ENCODE measurements at regions not wholly inside any gene's neighbourhood (a gene's known extent, or its start where the extent isn't known, plus 50 kb on each side); places are given as distances from the start of the nearest gene placed in this dataset.

DNA sequence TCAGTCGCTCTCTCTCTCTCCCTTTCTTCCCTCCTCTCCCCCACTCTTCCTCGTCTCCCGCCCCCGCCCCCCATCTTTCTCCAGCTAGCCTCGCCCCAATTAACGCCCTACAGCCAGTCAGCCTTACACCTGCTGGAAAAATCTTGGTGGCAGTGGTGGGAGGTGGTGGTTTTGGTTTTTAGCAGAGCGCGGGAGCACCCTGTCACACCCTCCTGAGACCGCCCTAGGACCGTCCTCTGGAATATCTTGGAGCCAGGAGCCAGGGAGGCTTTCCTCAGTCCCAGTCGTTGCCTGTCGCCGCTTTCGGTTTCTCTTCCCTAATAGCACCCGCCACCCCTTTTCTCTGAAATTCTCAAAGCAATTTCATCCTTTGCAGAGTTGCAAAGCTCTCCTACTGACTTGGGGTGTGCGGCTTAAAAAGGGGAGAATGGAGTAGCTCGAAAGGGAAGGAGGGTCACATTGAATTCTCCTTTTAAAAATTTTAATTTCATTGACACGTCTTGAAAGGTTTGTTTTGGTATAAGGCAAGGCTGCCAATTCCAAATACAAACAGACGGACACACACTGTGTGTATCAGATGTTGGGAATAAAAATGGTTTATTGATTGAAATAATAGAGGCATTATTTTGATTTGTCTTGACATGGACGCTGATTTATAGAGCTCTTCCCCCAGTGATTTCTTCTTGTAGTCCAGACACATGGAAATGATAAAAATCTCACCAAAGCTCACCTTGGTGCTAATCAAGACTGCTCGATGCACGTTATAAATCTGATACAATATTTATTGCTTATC lies 301.3 kb downstream of the PARP8 start:
- Histone ChIP-seq H3K79me2 (ENCODE audit: insufficient read depth, low read length) (no peaks in the 10 kb centered on the region), H2AFZ (ENCODE audit: low read length) (no peak overlapping the region), H3F3A (ENCODE audit: insufficient read depth, low read length) (no peaks in the 10 kb centered on the region), H3K4me2 (ENCODE audit: low read length) (no peak overlapping the region), H3K4me1 (ENCODE audit: insufficient read depth, low read length, severe bottlenecking) (peaks cover 14% of the 10 kb centered on the region), H3K9me2 (ENCODE audit: low read depth, low read length) (no peaks in the 10 kb centered on the region), H4K20me1 (ENCODE audit: insufficient read depth, low read length) (no peaks in the 10 kb centered on the region), H3K36me3 (ENCODE audit: insufficient read depth, low read length) (no peaks in the 10 kb centered on the region), H3K9me3 (ENCODE audit: low read length) (no peaks in the 10 kb centered on the region), H3K27ac (ENCODE audit: low read depth, low read length, poor library complexity, severe bottlenecking) (no peak overlapping the region), H3K9ac (ENCODE audit: low read length) (no peak overlapping the region), H3K4me3 (ENCODE audit: low read depth, low read length, poor library complexity, severe bottlenecking) (no peak overlapping the region), H3K27me3 (ENCODE audit: insufficient read depth, low read length) (no peaks in the 10 kb centered on the region)
- TF ChIP-seq, protein P1, sequence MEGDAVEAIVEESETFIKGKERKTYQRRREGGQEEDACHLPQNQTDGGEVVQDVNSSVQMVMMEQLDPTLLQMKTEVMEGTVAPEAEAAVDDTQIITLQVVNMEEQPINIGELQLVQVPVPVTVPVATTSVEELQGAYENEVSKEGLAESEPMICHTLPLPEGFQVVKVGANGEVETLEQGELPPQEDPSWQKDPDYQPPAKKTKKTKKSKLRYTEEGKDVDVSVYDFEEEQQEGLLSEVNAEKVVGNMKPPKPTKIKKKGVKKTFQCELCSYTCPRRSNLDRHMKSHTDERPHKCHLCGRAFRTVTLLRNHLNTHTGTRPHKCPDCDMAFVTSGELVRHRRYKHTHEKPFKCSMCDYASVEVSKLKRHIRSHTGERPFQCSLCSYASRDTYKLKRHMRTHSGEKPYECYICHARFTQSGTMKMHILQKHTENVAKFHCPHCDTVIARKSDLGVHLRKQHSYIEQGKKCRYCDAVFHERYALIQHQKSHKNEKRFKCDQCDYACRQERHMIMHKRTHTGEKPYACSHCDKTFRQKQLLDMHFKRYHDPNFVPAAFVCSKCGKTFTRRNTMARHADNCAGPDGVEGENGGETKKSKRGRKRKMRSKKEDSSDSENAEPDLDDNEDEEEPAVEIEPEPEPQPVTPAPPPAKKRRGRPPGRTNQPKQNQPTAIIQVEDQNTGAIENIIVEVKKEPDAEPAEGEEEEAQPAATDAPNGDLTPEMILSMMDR (IDR thresholded peaks at IDR 0.05; ENCODE audit: low read length), result no peak
- no peak for TF ChIP-seq EZH2 (IDR thresholded peaks at IDR 0.05; ENCODE audit: borderline replicate concordance, low read length)

DNA sequence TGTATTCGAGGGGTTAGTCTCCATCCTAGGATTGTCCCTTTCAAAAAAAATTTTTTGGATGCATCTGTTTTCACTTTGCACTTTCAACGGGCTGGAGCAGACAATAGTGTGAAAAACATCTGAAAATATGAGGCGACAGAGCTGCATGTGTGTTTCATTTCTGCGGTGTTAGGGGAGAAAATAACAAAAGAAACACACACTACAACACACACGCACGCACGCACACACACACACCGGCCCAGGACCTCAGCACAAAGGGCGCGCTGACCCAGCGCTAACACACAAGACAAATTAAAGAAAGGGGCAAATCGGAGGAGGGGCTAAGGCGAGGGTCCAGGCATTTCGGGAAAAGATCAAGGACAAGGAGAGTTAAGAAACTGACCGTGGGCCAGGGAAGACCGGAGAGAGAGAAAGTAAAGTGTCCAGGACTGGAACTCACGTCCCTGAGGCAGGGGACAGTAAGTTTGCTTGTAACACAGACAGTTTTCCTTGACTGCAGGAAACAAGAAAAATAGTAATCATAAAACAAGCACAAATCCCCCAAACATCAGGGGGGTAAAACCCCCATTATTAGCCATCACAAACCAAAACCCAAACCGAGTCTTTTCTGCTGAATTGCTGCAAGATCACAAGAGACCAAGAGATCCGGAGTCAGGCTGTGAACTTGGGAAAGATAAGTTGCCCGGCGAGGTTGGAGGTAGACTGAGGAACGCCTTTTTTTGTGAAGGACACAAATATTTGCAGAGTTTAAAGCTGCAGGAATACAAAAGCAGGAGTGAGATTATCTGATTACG lies 302.1 kb downstream of the PARP8 start:
- no peak overlapping the region for H3K9ac ChIP-seq (ENCODE audit: low read length)
- no peaks in the 10 kb centered on the region for H3K27me3 ChIP-seq (ENCODE audit: insufficient read depth, low read length)
- no peaks in the 10 kb centered on the region for H3F3A ChIP-seq (ENCODE audit: insufficient read depth, low read length)
- H3K4me3 ChIP-seq (ENCODE audit: low read depth, low read length, poor library complexity, severe bottlenecking), result no peak overlapping the region
- peaks cover 7% of the 10 kb centered on the region for H3K4me1 ChIP-seq (ENCODE audit: insufficient read depth, low read length, severe bottlenecking)
- H2AFZ ChIP-seq (ENCODE audit: low read length), result no peak overlapping the region
- no peaks in the 10 kb centered on the region for H3K36me3 ChIP-seq (ENCODE audit: insufficient read depth, low read length)
- H3K4me2 ChIP-seq (ENCODE audit: low read length), result no peak overlapping the region
- H3K27ac ChIP-seq (ENCODE audit: low read depth, low read length, poor library complexity, severe bottlenecking), result no peak overlapping the region
- no peaks in the 10 kb centered on the region for H3K9me2 ChIP-seq (ENCODE audit: low read depth, low read length)
- no peaks in the 10 kb centered on the region for H3K79me2 ChIP-seq (ENCODE audit: insufficient read depth, low read length)
- TF ChIP-seq EZH2 (IDR thresholded peaks at IDR 0.05; ENCODE audit: borderline replicate concordance, low read length), result no peak
- TF ChIP-seq, protein P1 (IDR thresholded peaks at IDR 0.05; ENCODE audit: low read length), result no peak
- H4K20me1 ChIP-seq (ENCODE audit: insufficient read depth, low read length), result no peaks in the 10 kb centered on the region
- no peaks in the 10 kb centered on the region for H3K9me3 ChIP-seq (ENCODE audit: low read length)

DNA sequence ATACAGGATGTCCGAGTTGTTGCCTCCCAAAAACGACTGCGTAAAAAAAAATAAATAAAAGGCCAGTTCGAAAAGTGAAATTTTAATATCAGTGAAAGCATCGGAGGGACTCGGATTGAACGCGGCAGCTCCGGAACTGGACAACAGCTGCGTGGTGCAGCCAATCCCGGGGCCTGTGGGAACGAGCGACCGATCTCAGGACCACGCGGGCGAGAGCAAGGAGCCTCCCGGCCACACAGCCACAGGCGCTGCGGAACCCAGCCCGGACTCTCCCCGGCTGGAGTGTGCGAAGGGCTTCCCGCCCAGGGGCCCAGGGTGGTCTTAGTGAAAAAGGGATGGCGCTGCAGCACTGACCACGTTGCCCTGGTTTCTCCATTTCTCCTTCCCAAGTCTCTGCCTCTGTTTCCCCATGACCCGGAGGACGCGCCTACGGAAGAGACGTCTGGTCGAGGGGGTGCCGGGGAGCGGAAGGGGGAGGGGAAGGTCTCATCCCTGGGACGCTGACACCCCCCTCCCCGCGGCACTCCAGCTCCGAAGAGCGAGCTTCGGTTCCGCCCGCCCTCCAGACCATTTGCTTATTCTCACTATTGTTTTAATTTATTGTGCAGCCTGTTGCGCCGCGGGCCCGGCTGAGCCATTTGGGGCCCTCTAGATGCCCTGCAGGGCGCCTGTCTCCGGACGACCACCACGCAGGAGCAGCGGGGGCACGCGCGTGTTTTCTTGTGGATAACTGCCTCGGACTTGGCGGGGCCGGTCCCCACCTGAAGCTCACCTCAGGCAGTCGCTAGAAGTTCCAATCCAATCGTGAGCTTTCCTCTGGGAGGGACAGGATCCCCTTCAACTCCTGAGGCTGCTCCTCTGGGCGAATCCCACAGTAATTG lies 303.0 kb downstream of the PARP8 start:
- Histone ChIP-seq H3K27me3 (ENCODE audit: insufficient read depth, low read length) (no peaks in the 10 kb centered on the region), H3K9me2 (ENCODE audit: low read depth, low read length) (no peaks in the 10 kb centered on the region), H3K4me2 (ENCODE audit: low read length) (no peak overlapping the region), H4K20me1 (ENCODE audit: insufficient read depth, low read length) (no peaks in the 10 kb centered on the region), H3K27ac (ENCODE audit: low read depth, low read length, poor library complexity, severe bottlenecking) (no peak overlapping the region), H3K9me3 (ENCODE audit: low read length) (no peaks in the 10 kb centered on the region), H3F3A (ENCODE audit: insufficient read depth, low read length) (no peaks in the 10 kb centered on the region), H3K9ac (ENCODE audit: low read length) (no peak overlapping the region), H2AFZ (ENCODE audit: low read length) (no peak overlapping the region), H3K4me1 (ENCODE audit: insufficient read depth, low read length, severe bottlenecking) (no peaks in the 10 kb centered on the region), H3K4me3 (ENCODE audit: low read depth, low read length, poor library complexity, severe bottlenecking) (no peak overlapping the region), H3K36me3 (ENCODE audit: insufficient read depth, low read length) (no peaks in the 10 kb centered on the region), H3K79me2 (ENCODE audit: insufficient read depth, low read length) (no peaks in the 10 kb centered on the region)
- TF ChIP-seq, protein P1 (IDR thresholded peaks at IDR 0.05; ENCODE audit: low read length), result no peak
- TF ChIP-seq EZH2 (IDR thresholded peaks at IDR 0.05; ENCODE audit: borderline replicate concordance, low read length), result no peak
